WI38 (cell line): ENCODE measurements at regions not wholly inside any gene's neighbourhood (a gene's known extent, or its start where the extent isn't known, plus 50 kb on each side); places are given as distances from the start of the nearest gene placed in this dataset.

Source experiments
- H3K4me3 ChIP-seq: 2 replicates; pipeline ENCODE4 v1.5.1; 2011; ENCODE audit warnings: low read depth, mild to moderate bottlenecking, control low read depth, low read length
- TF ChIP-seq, protein P1 (sequence below): IDR thresholded peaks from 2 replicates; pipeline ENCODE4 v1.5.1; 2012; ENCODE audit warnings: low read depth, mild to moderate bottlenecking, control low read depth, low read length

DNA sequence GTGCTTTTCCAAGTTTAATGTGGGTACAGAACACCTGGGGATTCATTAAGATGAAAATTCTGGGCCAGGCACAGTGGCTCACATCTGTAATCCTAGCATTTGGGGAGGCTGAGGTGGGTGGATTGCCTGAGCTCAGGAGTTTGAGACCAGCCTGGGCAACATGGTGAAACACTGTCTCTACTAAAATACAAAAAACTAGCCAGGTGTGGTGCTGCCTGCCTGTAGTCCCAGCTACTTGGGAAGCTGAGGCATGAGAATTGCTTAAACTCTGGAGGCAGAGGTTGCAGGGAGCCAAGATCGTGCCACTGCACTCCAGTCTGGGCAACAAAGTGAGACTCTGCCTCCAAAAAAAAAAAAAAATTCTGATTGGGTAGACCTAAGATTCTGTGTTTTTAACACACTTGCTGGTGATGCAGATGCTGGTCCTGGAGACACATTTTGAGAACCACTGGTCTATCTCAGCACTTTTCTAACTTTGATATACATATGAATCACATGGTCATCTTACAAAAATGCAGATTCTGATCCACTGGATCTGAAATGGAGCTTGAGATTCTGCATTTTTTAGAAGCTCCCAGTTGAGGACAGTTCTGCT, 223.8 kb upstream of the SATB1 start:
- H3K4me3 ChIP-seq: no peak overlapping the region
- TF ChIP-seq, protein P1, sequence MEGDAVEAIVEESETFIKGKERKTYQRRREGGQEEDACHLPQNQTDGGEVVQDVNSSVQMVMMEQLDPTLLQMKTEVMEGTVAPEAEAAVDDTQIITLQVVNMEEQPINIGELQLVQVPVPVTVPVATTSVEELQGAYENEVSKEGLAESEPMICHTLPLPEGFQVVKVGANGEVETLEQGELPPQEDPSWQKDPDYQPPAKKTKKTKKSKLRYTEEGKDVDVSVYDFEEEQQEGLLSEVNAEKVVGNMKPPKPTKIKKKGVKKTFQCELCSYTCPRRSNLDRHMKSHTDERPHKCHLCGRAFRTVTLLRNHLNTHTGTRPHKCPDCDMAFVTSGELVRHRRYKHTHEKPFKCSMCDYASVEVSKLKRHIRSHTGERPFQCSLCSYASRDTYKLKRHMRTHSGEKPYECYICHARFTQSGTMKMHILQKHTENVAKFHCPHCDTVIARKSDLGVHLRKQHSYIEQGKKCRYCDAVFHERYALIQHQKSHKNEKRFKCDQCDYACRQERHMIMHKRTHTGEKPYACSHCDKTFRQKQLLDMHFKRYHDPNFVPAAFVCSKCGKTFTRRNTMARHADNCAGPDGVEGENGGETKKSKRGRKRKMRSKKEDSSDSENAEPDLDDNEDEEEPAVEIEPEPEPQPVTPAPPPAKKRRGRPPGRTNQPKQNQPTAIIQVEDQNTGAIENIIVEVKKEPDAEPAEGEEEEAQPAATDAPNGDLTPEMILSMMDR: no peak

DNA sequence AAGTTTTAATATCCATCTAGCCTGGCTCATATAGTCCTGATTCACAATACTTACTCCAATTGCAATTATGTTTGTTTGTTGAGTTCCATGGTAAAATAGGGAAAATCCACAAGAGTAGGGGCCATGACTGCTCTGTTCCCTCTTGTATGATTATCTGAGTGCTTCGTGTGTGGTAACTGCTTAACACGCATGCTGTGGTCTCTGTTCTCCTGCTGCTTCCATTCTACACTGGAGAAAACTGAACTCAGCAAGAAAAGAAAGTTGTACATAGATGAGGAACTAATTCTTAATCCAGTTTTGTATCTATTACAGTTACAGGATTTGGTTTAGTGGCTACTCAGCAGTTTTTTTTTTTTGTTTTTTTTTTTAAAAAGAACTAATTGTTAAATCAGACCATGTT, 223.0 kb upstream of the SATB1 start:
- TF ChIP-seq, protein P1: no peak

DNA sequence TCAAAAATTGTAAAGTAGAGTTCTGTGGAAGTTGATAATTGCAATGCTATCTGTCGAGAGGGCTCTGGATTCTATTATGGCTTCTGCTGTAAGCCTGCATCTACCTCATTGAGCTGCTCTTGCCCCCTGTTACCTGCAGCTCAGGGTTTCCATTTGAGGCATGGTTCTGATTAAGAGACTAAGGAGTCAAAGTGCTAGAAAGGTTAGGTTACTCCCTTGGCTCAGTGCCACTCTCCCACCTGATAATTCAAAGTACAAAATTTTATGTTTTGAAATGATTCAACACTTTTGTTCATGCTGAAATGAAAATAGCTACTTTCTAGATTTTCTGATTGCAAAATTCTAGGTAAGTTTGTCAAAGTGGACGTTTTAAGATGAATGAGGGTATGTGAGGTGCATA, 220.5 kb upstream of the SATB1 start:
- TF ChIP-seq, protein P1: no peak

More for the DNA sequence above, 223.0 kb upstream of the SATB1 start:
- no peak overlapping the region for H3K4me3 ChIP-seq

DNA sequence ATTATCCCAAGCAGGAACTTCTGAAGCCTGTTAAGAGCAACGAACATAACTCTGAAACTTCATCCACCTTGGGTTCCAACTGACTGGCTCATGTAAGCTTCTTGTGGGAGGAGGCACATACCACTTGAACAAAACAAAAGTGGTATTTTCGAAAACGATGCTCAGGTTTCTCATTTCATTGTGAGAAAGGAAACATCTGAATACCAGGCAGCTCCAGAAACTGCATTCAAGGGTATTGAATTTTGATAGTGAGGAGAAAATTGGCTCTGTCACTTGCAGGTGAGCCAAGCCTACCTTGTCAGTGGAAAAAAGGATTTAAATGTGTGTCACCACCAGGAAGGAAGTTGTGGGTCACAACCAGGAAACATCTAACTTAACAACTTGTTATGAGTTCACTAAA, 218.1 kb upstream of the SATB1 start:
- TF ChIP-seq, protein P1: no peak
- no peak overlapping the region for H3K4me3 ChIP-seq

More for the DNA sequence above, 220.5 kb upstream of the SATB1 start:
- H3K4me3 ChIP-seq: no peak overlapping the region

DNA sequence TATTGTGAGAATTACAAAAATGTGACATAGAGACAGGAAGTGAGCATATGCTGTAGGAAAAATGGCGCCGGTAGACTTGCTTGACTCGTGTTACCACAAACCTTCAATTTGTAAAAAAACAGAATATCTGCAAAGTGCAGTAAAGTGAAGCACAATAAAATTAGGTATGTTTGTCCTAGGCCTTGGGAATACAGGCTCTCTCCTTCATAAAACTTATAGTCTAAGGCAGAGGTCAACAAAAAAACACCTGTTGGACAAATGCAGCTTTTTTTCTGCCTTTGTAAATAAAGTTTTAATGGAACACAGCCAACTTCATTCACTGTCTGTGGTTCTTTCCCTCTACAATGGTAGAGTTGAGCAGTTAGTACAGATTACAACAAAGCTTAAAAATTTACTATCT, 216.8 kb upstream of the SATB1 start:
- TF ChIP-seq, protein P1: no peak

DNA sequence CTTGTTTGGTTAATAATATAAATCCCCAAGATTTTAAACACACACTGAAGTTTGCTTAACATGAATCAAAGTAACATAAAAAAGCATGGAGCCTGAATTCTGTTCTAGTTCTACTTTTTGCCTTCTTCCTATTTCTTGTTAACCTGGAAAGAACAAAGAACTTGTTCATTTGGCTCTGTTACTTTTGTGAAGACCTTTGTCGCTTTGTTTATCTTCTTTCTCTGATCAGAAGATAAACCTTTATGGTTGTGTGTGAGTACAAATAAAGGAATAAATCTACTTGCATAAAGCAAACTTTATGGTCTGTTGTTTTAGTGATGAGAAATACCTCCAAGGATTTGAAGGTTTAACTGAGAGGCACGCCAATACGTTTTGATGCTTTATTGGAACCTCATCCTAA, 210.1 kb upstream of the SATB1 start:
- TF ChIP-seq, protein P1: no peak
- no peak overlapping the region for H3K4me3 ChIP-seq

More for the DNA sequence above, 216.8 kb upstream of the SATB1 start:
- H3K4me3 ChIP-seq: no peak overlapping the region

DNA sequence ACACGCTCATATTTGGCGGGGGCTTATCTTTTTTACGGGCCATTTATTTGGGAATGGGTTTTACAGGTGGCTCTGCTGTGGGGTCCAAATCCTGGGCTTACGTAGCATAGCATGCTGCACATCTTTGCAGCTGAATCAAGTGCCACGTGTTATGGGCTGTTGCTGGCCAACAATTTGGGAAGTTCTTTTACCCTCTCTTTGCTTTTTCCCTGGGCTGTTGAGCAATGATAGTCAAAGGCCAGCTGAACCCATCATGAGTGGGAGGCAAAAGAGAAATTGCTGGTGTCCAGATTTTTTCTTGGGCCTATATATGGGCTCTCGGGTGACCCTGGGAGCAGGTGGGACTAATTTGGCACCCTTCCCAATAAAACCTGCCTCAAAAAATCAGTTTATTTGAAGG, 209.3 kb upstream of the SATB1 start:
- no peak overlapping the region for H3K4me3 ChIP-seq
- TF ChIP-seq, protein P1: no peak
